K562 (cell line): ENCODE measurements at regions not wholly inside any gene's neighbourhood (a gene's known extent, or its start where the extent isn't known, plus 50 kb on each side); places are given as distances from the start of the nearest gene placed in this dataset.

Source experiments
- ATAC-seq: fragments of 200-7000 bp; cut with Tn5 transposase; 3 replicates; pipeline ENCODE4 v1.9.1; 2020; ENCODE audit warnings: moderate library complexity
- BruUV-seq: library from RNA; stranded (reverse); fragments of 400-500 nt; replicated peaks from 2 replicates; lab custom pipeline; 2021; lab: Mats Ljungman, UMichigan
- CTCF ChIA-PET: fragments of 300-600 bp; formaldehyde crosslinking; extraction: SDS; loops from one replicate; lab custom pipeline; 2021; ENCODE audit warnings: low intra/inter-chr PET ratio; lab: Yijun Ruan, JAX
- POLR2A ChIA-PET: fragments of 300-600, 350-650 bp; sonication (Branson Sonifier 250); formaldehyde crosslinking; extraction: SDS; loops from one replicate; lab custom pipeline; 2021; ENCODE audit warnings: antibody characterized with exemption, inconsistent platforms; lab: Yijun Ruan, JAX
- DNase-seq, 4 experiments: peaks; one replicate each; pipeline versions ENCODE4 v3.0.0 to v3.0.0-alpha.2; 2011 to 2018; ENCODE audit warnings: low spot score in 3 of 4, mixed read lengths in 3 of 4; ENCODE audit errors: extremely low read depth in 1 of 4
- FAIRE-seq: peaks from 2 replicates; lab custom pipeline; 2011; peaks lifted over from hg19 to GRCh38; lab: Jason Lieb, UNC
- H2AFZ ChIP-seq: 2 replicates; pipeline ENCODE4 v1.6.0; 2011; ENCODE audit warnings: low read depth, low read length, control low read depth, inconsistent platforms
- H3K27ac ChIP-seq: fragments of 200-600 bp; 3 replicates; pipeline ENCODE4 v1.8.0; 2011; ENCODE audit warnings: low read depth, mild to moderate bottlenecking, control low read depth, inconsistent platforms, low read length, moderate library complexity, mixed read lengths; ENCODE audit errors: extremely low read depth
- H3K27me3 ChIP-seq, 2 experiments: fragments of 300-600 bp in 1 of 2; 2 replicates in 1 of 2; 3 replicates in 1 of 2; pipeline versions ENCODE4 v1.6.0 to v1.8.0; 2011; ENCODE audit warnings: inconsistent platforms in 2 of 2, low read length in 2 of 2, mild to moderate bottlenecking in 1 of 2, mixed read lengths in 1 of 2, moderate library complexity in 1 of 2; ENCODE audit not compliant: control insufficient read depth in 2 of 2, insufficient read depth in 2 of 2
- H3K36me3 ChIP-seq: fragments of 300-600 bp; 3 replicates; pipeline ENCODE4 v1.8.0; 2011; ENCODE audit warnings: mild to moderate bottlenecking, low read length, inconsistent platforms; ENCODE audit not compliant: control insufficient read depth, insufficient read depth
- H3K4me1 ChIP-seq, 2 experiments: fragments of 200-600 bp in 1 of 2; replicated peaks in 1 of 2; 2 replicates in 1 of 2; 3 replicates in 1 of 2; pipeline versions ENCODE4 v1.5.1 to v1.8.0; 2011; ENCODE audit warnings: inconsistent platforms in 2 of 2, low read length in 2 of 2, mild to moderate bottlenecking in 1 of 2, mixed read lengths in 1 of 2, moderate library complexity in 1 of 2; ENCODE audit not compliant: control insufficient read depth in 2 of 2, insufficient read depth in 2 of 2
- H3K4me2 ChIP-seq: 2 replicates; pipeline ENCODE4 v1.6.1; 2011; ENCODE audit warnings: low read length, control low read depth, inconsistent platforms, mixed read lengths; ENCODE audit not compliant: insufficient read depth
- H3K4me3 ChIP-seq: fragments of 200-600 bp; sonication (generic), shearing (Covaris generic); 2 replicates; pipeline ENCODE4 v1.5.1; 2016; ENCODE audit warnings: control low read depth, inconsistent platforms
- H3K79me2 ChIP-seq: fragments of 200-600 bp; 3 replicates; pipeline ENCODE4 v1.8.0; 2011; ENCODE audit warnings: low read length, inconsistent platforms; ENCODE audit not compliant: control insufficient read depth, insufficient read depth
- H3K9ac ChIP-seq, 2 experiments: 2 replicates each; pipeline versions ENCODE4 v1.6.0 to v1.6.1; 2011; ENCODE audit warnings: low read depth in 2 of 2, low read length in 2 of 2, control low read depth in 1 of 2, inconsistent platforms in 1 of 2, mild to moderate bottlenecking in 1 of 2, mixed read lengths in 1 of 2; ENCODE audit not compliant: insufficient read depth in 1 of 2
- H3K9me1 ChIP-seq: one replicate; pipeline ENCODE4 v1.6.0; 2011; ENCODE audit warnings: inconsistent platforms, mild to moderate bottlenecking, low read length, moderate library complexity; ENCODE audit not compliant: control insufficient read depth, insufficient read depth
- H3K9me3 ChIP-seq: replicated peaks from 2 replicates; pipeline ENCODE4 v1.5.1; 2011; ENCODE audit warnings: low read depth, low read length, inconsistent platforms; ENCODE audit not compliant: control insufficient read depth, insufficient read depth
- H4K20me1 ChIP-seq: replicated peaks from 2 replicates; pipeline ENCODE4 v1.6.1; 2011; ENCODE audit warnings: low read length, inconsistent platforms, mixed read lengths; ENCODE audit not compliant: control insufficient read depth, insufficient read depth
- CEBPG ChIP-seq, 3 experiments: fragments of 200-800 bp in 1 of 3; sonication (Bioruptor generic) in 1 of 3; sonication (generic) in 1 of 3; formaldehyde crosslinking in 1 of 3; IDR thresholded peaks in 2 of 3; conservative IDR thresholded peaks in 1 of 3; 2 replicates each; pipeline versions ENCODE4 v1.6.1 to v1.8.0; 2016 to 2022; ENCODE audit warnings: missing compliant biosample characterization in 2 of 3, missing genetic modification characterization in 2 of 3, mild to moderate bottlenecking in 1 of 3, missing genetic modification reagents in 1 of 3
- HLTF ChIP-seq: fragments of 450-650 bp; IDR thresholded peaks from 2 replicates; pipeline ENCODE4 v1.6.1; 2016
- POU5F1 ChIP-seq: fragments of 150-350 bp; IDR thresholded peaks from 2 replicates; pipeline ENCODE4 v1.6.1; 2014; ENCODE audit warnings: borderline replicate concordance, low read length, low read depth, mild to moderate bottlenecking; ENCODE audit not compliant: partially characterized antibody
- TAL1 ChIP-seq: fragments of 450-650 bp; IDR thresholded peaks from 2 replicates; pipeline ENCODE4 v1.6.1; 2016; ENCODE audit warnings: mild to moderate bottlenecking
- ZBTB33 ChIP-seq: sonication (generic); formaldehyde crosslinking; IDR thresholded peaks from 2 replicates; pipeline ENCODE4 v1.8.1; 2023; ENCODE audit warnings: mild to moderate bottlenecking, missing genetic modification reagents
- ZKSCAN1 ChIP-seq: fragments of 150-350 bp; IDR thresholded peaks from 2 replicates; pipeline ENCODE4 v1.6.1; 2016; ENCODE audit warnings: low read depth, low read length
- WGBS: fragments of 100-300 bp; shearing (Covaris generic); methylation state at CpG from one replicate; pipeline ENCODE4 v1.1.6; 2016; ENCODE audit warnings: low coverage, mixed read lengths; ENCODE audit not compliant: insufficient coverage; ENCODE audit errors: missing lambda C conversion rate; 5-methylcytosine and 5-hydroxymethylcytosine counted together
- in situ Hi-C: fragments of 300-500 bp; cut with MboI; formaldehyde crosslinking; loops from 4 replicates; pipeline ENCODE4 v1.15.0; 2018; ENCODE audit warnings: inconsistent platforms, mixed read lengths
- intact Hi-C: fragments of 100-400 bp; cut with micrococcal nuclease; formaldehyde crosslinking; loops from 2 replicates; pipeline ENCODE4 v1.14.2; 2022
- TF ChIP-seq, protein P1 (sequence below): fragments of 450-650 bp; formaldehyde crosslinking; conservative IDR thresholded peaks from 2 replicates; pipeline ENCODE4 v1.4.0; 2022; ENCODE audit warnings: mild to moderate bottlenecking, missing genetic modification characterization
- TF ChIP-seq, protein P2 (sequence below): sonication (generic); formaldehyde crosslinking; IDR thresholded peaks from 2 replicates; pipeline ENCODE4 v1.8.0; 2022; ENCODE audit warnings: mild to moderate bottlenecking, missing genetic modification reagents

GRCh38 chr9:108054131-108054630 lies 564.6 kb upstream of the KLF4 start:
- Histone ChIP-seq H4K20me1 (no peaks in the 10 kb centered on the region), H3K79me2 (no peaks in the 10 kb centered on the region), H3K9me3 (no peaks in the 10 kb centered on the region), H3K27ac (no peak overlapping the region), H3K36me3 (no peaks in the 10 kb centered on the region), H3K9ac (no peak overlapping the region), H3K4me3 (no peak overlapping the region), H3K27me3 (no peaks in the 10 kb centered on the region), H3K4me2 (no peak overlapping the region), H3K9me1 (no peaks in the 10 kb centered on the region), H2AFZ (no peak overlapping the region), H3K4me1 (peaks cover 0 to 21% of the 10 kb centered on the region in 2 experiments; a peak in 3 of 5 replicates)
- ChIA-PET CTCF (no interaction called here), POLR2A (interaction anchor here (0.6 kb wide), 1 partner anchor 585 kb away, joined by 3 read pairs; no protein-coding TSS in a partner anchor)
- FAIRE-seq (no peak), DNase-seq (no peak), ATAC-seq (no peak)
- 11% methylated on average over 2 of the region's 3 CpGs for WGBS
- TF ChIP-seq ZKSCAN1, result no peak
- in situ Hi-C loops, result no loop called here
- intact Hi-C loops, result loop anchor here (5.0 kb wide), 1 partner anchor 52 kb away; no protein-coding TSS in a partner anchor
- BruUV-seq, result no TSS peak

GRCh38 chr9:108053555-108054061 lies 564.0 kb upstream of the KLF4 start:
- Histone ChIP-seq H3K36me3 (no peaks in the 10 kb centered on the region), H3K79me2 (no peaks in the 10 kb centered on the region), H3K27me3 (no peaks in the 10 kb centered on the region), H3K9me1 (no peaks in the 10 kb centered on the region), H3K9ac (no peak overlapping the region; a peak in 1 of 4 replicates), H3K4me3 (no peak overlapping the region), H2AFZ (no peak overlapping the region), H4K20me1 (no peaks in the 10 kb centered on the region), H3K4me1 (peaks cover 0 to 26% of the 10 kb centered on the region in 2 experiments; a peak in 3 of 5 replicates), H3K9me3 (no peaks in the 10 kb centered on the region), H3K27ac (no peak overlapping the region), H3K4me2 (no peak overlapping the region)
- ATAC-seq (no peak), FAIRE-seq (no peak), DNase-seq (peak in 1 of 4 experiments; percentile 20)
- in situ Hi-C loops, result no loop called here
- BruUV-seq, result no TSS peak
- 15% methylated on average over 12 of the region's 12 CpGs for WGBS
- ChIA-PET POLR2A (interaction anchor here (0.6 to 1.4 kb wide), 4 partner anchors 11 to 584 kb away, joined by 3 to 5 read pairs (median 4); no protein-coding TSS in a partner anchor), CTCF (no interaction called here)
- intact Hi-C loops, result loop anchor here (5.0 kb wide), 1 partner anchor 51 kb away; no protein-coding TSS in a partner anchor
- TF ChIP-seq, protein P1, sequence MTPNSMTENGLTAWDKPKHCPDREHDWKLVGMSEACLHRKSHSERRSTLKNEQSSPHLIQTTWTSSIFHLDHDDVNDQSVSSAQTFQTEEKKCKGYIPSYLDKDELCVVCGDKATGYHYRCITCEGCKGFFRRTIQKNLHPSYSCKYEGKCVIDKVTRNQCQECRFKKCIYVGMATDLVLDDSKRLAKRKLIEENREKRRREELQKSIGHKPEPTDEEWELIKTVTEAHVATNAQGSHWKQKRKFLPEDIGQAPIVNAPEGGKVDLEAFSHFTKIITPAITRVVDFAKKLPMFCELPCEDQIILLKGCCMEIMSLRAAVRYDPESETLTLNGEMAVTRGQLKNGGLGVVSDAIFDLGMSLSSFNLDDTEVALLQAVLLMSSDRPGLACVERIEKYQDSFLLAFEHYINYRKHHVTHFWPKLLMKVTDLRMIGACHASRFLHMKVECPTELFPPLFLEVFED, result no peak
- TF ChIP-seq TAL1 (peak; percentile 49), ZBTB33 (no peak), POU5F1 (no peak), CEBPG (CRISPR knock-in tag; IDR thresholded peaks at IDR 0.05) (no peak), CEBPG (tag; conservative IDR thresholded peaks at IDR 0.05 in 1 of 2, IDR thresholded peaks at IDR 0.05 in 1 of 2) (no peak), HLTF (no peak)
- TF ChIP-seq, protein P2, sequence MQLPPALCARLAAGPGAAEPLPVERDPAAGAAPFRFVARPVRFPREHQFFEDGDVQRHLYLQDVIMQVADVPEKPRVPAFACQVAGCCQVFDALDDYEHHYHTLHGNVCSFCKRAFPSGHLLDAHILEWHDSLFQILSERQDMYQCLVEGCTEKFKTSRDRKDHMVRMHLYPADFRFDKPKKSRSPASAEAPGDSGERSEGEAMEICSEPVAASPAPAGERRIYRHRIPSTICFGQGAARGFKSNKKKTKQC (CRISPR knock-in tag), result no peak
